NOMO-1 (cell line): ENCODE measurements at regions not wholly inside any gene's neighbourhood (a gene's known extent, or its start where the extent isn't known, plus 50 kb on each side); places are given as distances from the start of the nearest gene placed in this dataset.

Source experiments
- DNase-seq, 2 experiments: peaks; one replicate each; lab custom pipeline; 2025; ENCODE audit not compliant: unreplicated experiment in 2 of 2; lab: John Stamatoyannopoulos, UW

- no peak for DNase-seq
Measured at GRCh38 chr16:8519179-8519578, 71.1 kb downstream of the TMEM114 start.

GRCh38 chr16:8517280-8517679 lies 73.0 kb downstream of the TMEM114 start:
- no peak for DNase-seq

- DNase-seq = no peak
Measured at GRCh38 chr16:8516471-8516870, 73.8 kb downstream of the TMEM114 start.

GRCh38 chr16:8512941-8513624 lies 77.2 kb downstream of the TMEM114 start:
- no peak for DNase-seq

GRCh38 chr16:8511464-8511863 lies 78.8 kb downstream of the TMEM114 start:
- no peak for DNase-seq

GRCh38 chr16:8510160-8510559 lies 80.2 kb downstream of the TMEM114 start:
- DNase-seq = no peak

GRCh38 chr16:8505327-8505991 lies 84.9 kb downstream of the TMEM114 start:
- DNase-seq = peak; percentile 40 to 92

GRCh38 chr16:8502446-8502845 lies 87.9 kb downstream of the TMEM114 start:
- DNase-seq = no peak

GRCh38 chr16:8500351-8500750 lies 90.0 kb downstream of the TMEM114 start:
- DNase-seq = no peak

GRCh38 chr16:8496364-8496763 lies 93.9 kb downstream of the TMEM114 start:
- DNase-seq = no peak

- no peak for DNase-seq
Measured at GRCh38 chr16:8493972-8494371, 96.3 kb downstream of the TMEM114 start.

- DNase-seq = no peak
Measured at GRCh38 chr16:8492690-8493089, 97.6 kb downstream of the TMEM114 start.

GRCh38 chr16:8489580-8489979 lies 100.7 kb downstream of the TMEM114 start:
- no peak for DNase-seq

GRCh38 chr16:8486985-8487384 lies 103.3 kb downstream of the TMEM114 start:
- DNase-seq = no peak

- no peak for DNase-seq
Measured at GRCh38 chr16:8483396-8483795, 106.9 kb downstream of the TMEM114 start.

- no peak for DNase-seq
Measured at GRCh38 chr16:8481810-8482209, 108.5 kb downstream of the TMEM114 start.

- DNase-seq = no peak
Measured at GRCh38 chr16:8476824-8477223, 113.5 kb downstream of the TMEM114 start.

- no peak for DNase-seq
Measured at GRCh38 chr16:8474587-8474986, 115.7 kb downstream of the TMEM114 start.

GRCh38 chr16:8469102-8469778 lies 121.1 kb downstream of the TMEM114 start:
- DNase-seq = no peak

- DNase-seq = no peak
Measured at GRCh38 chr16:8464979-8465378, 125.3 kb downstream of the TMEM114 start.

- DNase-seq = no peak
Measured at GRCh38 chr16:8459085-8459733, 131.1 kb downstream of the TMEM114 start.
